ENCODE measurements at regions not wholly inside any gene's neighbourhood (a gene's known extent, or its start where the extent isn't known, plus 50 kb on each side); places are given as distances from the start of the nearest gene placed in this dataset.
"Not testable (repeated sequence)": the region's sequence is repeated elsewhere in the genome, so short reads cannot be mapped to it uniquely, and the experiment has no call there.

- no peak for DNase-seq (ENCODE audit: low spot score)
These were observed 380.7 kb upstream of the CITED2 start for GRCh38 chr6:139754898-139755775.

GRCh38 chr6:139753198-139753861 is 378.9 kb upstream of the CITED2 start:
- no peak for DNase-seq (ENCODE audit: low spot score)

GRCh38 chr6:139752086-139752485 is 377.6 kb upstream of the CITED2 start:
- no peak for DNase-seq (ENCODE audit: low spot score)

- DNase-seq (ENCODE audit: low spot score), result no peak
These were observed 376.7 kb upstream of the CITED2 start for GRCh38 chr6:139751179-139751578.

GRCh38 chr6:139748353-139749146 is 374.1 kb upstream of the CITED2 start:
- no peak for DNase-seq (ENCODE audit: low spot score)

- DNase-seq (ENCODE audit: low spot score), result no peak
These were observed 372.7 kb upstream of the CITED2 start for GRCh38 chr6:139747154-139747553.

GRCh38 chr6:139744891-139745290 is 370.4 kb upstream of the CITED2 start:
- DNase-seq (ENCODE audit: low spot score), result no peak

- no peak for DNase-seq (ENCODE audit: low spot score)
These were observed 369.4 kb upstream of the CITED2 start for GRCh38 chr6:139743664-139744437.

- DNase-seq (ENCODE audit: low spot score), result no peak
These were observed 368.2 kb upstream of the CITED2 start for GRCh38 chr6:139742671-139743070.

- no peak for DNase-seq (ENCODE audit: low spot score)
These were observed 364.5 kb upstream of the CITED2 start for GRCh38 chr6:139738801-139739455.

GRCh38 chr6:139736325-139736906 is 362.0 kb upstream of the CITED2 start:
- DNase-seq (ENCODE audit: low spot score), result no peak

- no peak for DNase-seq (ENCODE audit: low spot score)
These were observed 358.0 kb upstream of the CITED2 start for GRCh38 chr6:139732451-139732850.

GRCh38 chr6:139730340-139730974 is 356.0 kb upstream of the CITED2 start:
- no peak for DNase-seq (ENCODE audit: low spot score)

- DNase-seq (ENCODE audit: low spot score), result no peak
These were observed 354.5 kb upstream of the CITED2 start for GRCh38 chr6:139728876-139729427.

GRCh38 chr6:139726272-139726671 is 351.8 kb upstream of the CITED2 start:
- DNase-seq (ENCODE audit: low spot score), result not testable (repeated sequence)

GRCh38 chr6:139722530-139722929 is 348.1 kb upstream of the CITED2 start:
- no peak for DNase-seq (ENCODE audit: low spot score)

GRCh38 chr6:139721954-139722353 is 347.5 kb upstream of the CITED2 start:
- DNase-seq (ENCODE audit: low spot score), result no peak

GRCh38 chr6:139713900-139714506 is 339.6 kb upstream of the CITED2 start:
- DNase-seq (ENCODE audit: low spot score), result no peak

GRCh38 chr6:139713424-139713823 is 339.0 kb upstream of the CITED2 start:
- DNase-seq (ENCODE audit: low spot score), result no peak

GRCh38 chr6:139712830-139713229 is 338.4 kb upstream of the CITED2 start:
- no peak for DNase-seq (ENCODE audit: low spot score)

Data from hematopoietic multipotent progenitor cell treated with erythropoietin and hydrocortisone succinate and interleukin-3 and kit ligand, for 17 days (in vitro differentiated cells).